ENCODE measurements at regions not wholly inside any gene's neighbourhood (a gene's known extent, or its start where the extent isn't known, plus 50 kb on each side); places are given as distances from the start of the nearest gene placed in this dataset.

DNA sequence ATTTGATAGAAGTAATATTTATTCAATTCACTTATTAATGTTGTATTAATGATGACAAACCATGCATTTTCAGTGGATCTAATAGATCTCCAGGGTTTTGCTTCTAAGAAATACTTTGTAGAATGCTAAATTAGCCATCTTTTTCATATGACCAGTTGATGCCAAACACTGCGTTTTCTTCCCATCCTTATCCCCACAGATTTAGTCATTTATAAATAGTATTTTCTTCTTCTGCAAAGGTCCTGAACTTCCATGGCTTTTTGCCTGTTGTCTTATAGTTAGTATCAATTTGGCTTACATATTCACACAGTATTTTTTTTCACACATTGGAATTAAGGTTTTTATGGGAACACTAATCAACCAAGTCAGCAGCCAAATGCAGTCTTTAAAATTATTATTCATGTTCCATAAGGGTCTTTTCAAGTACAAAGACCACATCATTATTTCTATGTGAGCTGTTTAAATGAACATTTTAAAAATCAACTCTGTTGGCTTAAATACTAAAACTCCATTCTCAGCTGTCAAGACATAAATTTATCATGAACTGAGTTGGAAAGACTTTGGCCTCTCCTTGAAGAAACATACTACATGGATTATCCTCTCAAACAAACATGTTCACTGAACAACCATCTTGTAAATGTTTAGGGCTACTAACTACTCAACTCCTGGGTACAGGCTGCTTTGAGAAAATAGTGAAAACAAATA lies 1278.4 kb upstream of the FLRT2 start:
- TF ChIP-seq POLR2A (IDR thresholded peaks at IDR 0.05; ENCODE audit: low read length) = no peak
- no peak for TF ChIP-seq GATA1 (IDR thresholded peaks at IDR 0.05; ENCODE audit: low read depth, low read length)

Measured in erythroblast (primary cell).